ENCODE measurements at regions not wholly inside any gene's neighbourhood (a gene's known extent, or its start where the extent isn't known, plus 50 kb on each side); places are given as distances from the start of the nearest gene placed in this dataset.

GRCh38 chr4:78720204-78720603, 55.9 kb upstream of the BMP2K start:
- Histone ChIP-seq H3K27ac (ENCODE audit: low read length) (no peak overlapping the region), H3K79me2 (ENCODE audit: low read length) (no peaks in the 10 kb centered on the region), H2AFZ (ENCODE audit: low read length) (no peak overlapping the region), H3K4me2 (ENCODE audit: low read depth, low read length) (no peak overlapping the region), H3K9me3 (replicated peaks; ENCODE audit: insufficient read depth, low read length) (no peaks in the 10 kb centered on the region), H3K27me3 (replicated peaks; ENCODE audit: insufficient read depth, low read length) (no peaks in the 10 kb centered on the region), H3K4me1 (ENCODE audit: low read length) (peaks cover 16% of the 10 kb centered on the region), H3K36me3 (replicated peaks; ENCODE audit: insufficient read depth, low read length) (no peaks in the 10 kb centered on the region), H4K20me1 (ENCODE audit: insufficient read depth, low read length) (no peaks in the 10 kb centered on the region), H3F3A (ENCODE audit: insufficient read depth, low read length) (peaks cover 9% of the 10 kb centered on the region), H3K9me2 (replicated peaks; ENCODE audit: insufficient read depth, low read length) (no peaks in the 10 kb centered on the region), H3K4me3 (ENCODE audit: low read length) (no peak overlapping the region), H3K9ac (ENCODE audit: low read length) (no peak overlapping the region)
- DNase-seq, result no peak
- TF ChIP-seq EZH2 (optimal IDR thresholded peaks at IDR 0.05; ENCODE audit: low read depth, low read length) (no peak), EZH2phosphoT487 (IDR thresholded peaks at IDR 0.05; ENCODE audit: low read length) (no peak), CTCF (IDR thresholded peaks at IDR 0.05; ENCODE audit: low read length) (no peak)

GRCh38 chr4:78720994-78721677, 55.0 kb upstream of the BMP2K start:
- Histone ChIP-seq H3K4me3 (ENCODE audit: low read length) (no peak overlapping the region), H3K4me1 (ENCODE audit: low read length) (peaks cover 16% of the 10 kb centered on the region), H3K27me3 (replicated peaks; ENCODE audit: insufficient read depth, low read length) (no peaks in the 10 kb centered on the region), H3K4me2 (ENCODE audit: low read depth, low read length) (peak overlapping the region; percentile 34; the same call in 1 of the 2 replicates), H3F3A (ENCODE audit: insufficient read depth, low read length) (peaks cover 9% of the 10 kb centered on the region), H4K20me1 (ENCODE audit: insufficient read depth, low read length) (no peaks in the 10 kb centered on the region), H3K9ac (ENCODE audit: low read length) (no peak overlapping the region), H3K9me2 (replicated peaks; ENCODE audit: insufficient read depth, low read length) (no peaks in the 10 kb centered on the region), H3K27ac (ENCODE audit: low read length) (no peak overlapping the region; the same call in 1 of the 2 replicates), H2AFZ (ENCODE audit: low read length) (0 out of 2 replicates have a peak overlapping the region, but pooled peaks have one; percentile 24), H3K36me3 (replicated peaks; ENCODE audit: insufficient read depth, low read length) (no peaks in the 10 kb centered on the region), H3K79me2 (ENCODE audit: low read length) (no peaks in the 10 kb centered on the region), H3K9me3 (replicated peaks; ENCODE audit: insufficient read depth, low read length) (no peaks in the 10 kb centered on the region)
- DNase-seq, result peak; percentile 81
- TF ChIP-seq CTCF (IDR thresholded peaks at IDR 0.05; ENCODE audit: low read length), result no peak
- no peak for TF ChIP-seq EZH2phosphoT487 (IDR thresholded peaks at IDR 0.05; ENCODE audit: low read length)
- no peak for TF ChIP-seq EZH2 (optimal IDR thresholded peaks at IDR 0.05; ENCODE audit: low read depth, low read length)

GRCh38 chr4:78721747-78722146, 54.4 kb upstream of the BMP2K start:
- TF ChIP-seq CTCF (IDR thresholded peaks at IDR 0.05; ENCODE audit: low read length) (no peak), EZH2 (optimal IDR thresholded peaks at IDR 0.05; ENCODE audit: low read depth, low read length) (no peak), EZH2phosphoT487 (IDR thresholded peaks at IDR 0.05; ENCODE audit: low read length) (no peak)
- peaks cover 9% of the 10 kb centered on the region for H3F3A ChIP-seq (ENCODE audit: insufficient read depth, low read length)
- H3K9me3 ChIP-seq (replicated peaks; ENCODE audit: insufficient read depth, low read length), result no peaks in the 10 kb centered on the region
- H3K27ac ChIP-seq (ENCODE audit: low read length), result no peak overlapping the region
- peaks cover 16% of the 10 kb centered on the region for H3K4me1 ChIP-seq (ENCODE audit: low read length)
- H3K4me2 ChIP-seq (ENCODE audit: low read depth, low read length), result peak overlapping the region; percentile 34; the same call in 1 of the 2 replicates
- no peak overlapping the region for H3K4me3 ChIP-seq (ENCODE audit: low read length)
- H4K20me1 ChIP-seq (ENCODE audit: insufficient read depth, low read length), result no peaks in the 10 kb centered on the region
- no peaks in the 10 kb centered on the region for H3K9me2 ChIP-seq (replicated peaks; ENCODE audit: insufficient read depth, low read length)
- H3K36me3 ChIP-seq (replicated peaks; ENCODE audit: insufficient read depth, low read length), result no peaks in the 10 kb centered on the region
- no peaks in the 10 kb centered on the region for H3K79me2 ChIP-seq (ENCODE audit: low read length)
- H3K9ac ChIP-seq (ENCODE audit: low read length), result no peak overlapping the region
- H3K27me3 ChIP-seq (replicated peaks; ENCODE audit: insufficient read depth, low read length), result no peaks in the 10 kb centered on the region
- no peak for DNase-seq
- no peak overlapping the region for H2AFZ ChIP-seq (ENCODE audit: low read length)
